Fibroblast of peridontal ligament (primary cell): ENCODE measurements at regions not wholly inside any gene's neighbourhood (a gene's known extent, or its start where the extent isn't known, plus 50 kb on each side); places are given as distances from the start of the nearest gene placed in this dataset.

Experiments
- DNase-seq: peaks from one replicate; pipeline ENCODE4 v3.0.0-alpha.2; 2010; ENCODE audit errors: extremely low read depth

- peak; percentile 17 for DNase-seq
Measured at GRCh38 chr3:124660599-124660998, 69.7 kb upstream of the UMPS start.

GRCh38 chr3:124663690-124664089, 66.6 kb upstream of the UMPS start:
- peak; percentile 58 for DNase-seq

- DNase-seq, result no peak
Measured at GRCh38 chr3:124664804-124665203, 65.4 kb upstream of the UMPS start.

DNA sequence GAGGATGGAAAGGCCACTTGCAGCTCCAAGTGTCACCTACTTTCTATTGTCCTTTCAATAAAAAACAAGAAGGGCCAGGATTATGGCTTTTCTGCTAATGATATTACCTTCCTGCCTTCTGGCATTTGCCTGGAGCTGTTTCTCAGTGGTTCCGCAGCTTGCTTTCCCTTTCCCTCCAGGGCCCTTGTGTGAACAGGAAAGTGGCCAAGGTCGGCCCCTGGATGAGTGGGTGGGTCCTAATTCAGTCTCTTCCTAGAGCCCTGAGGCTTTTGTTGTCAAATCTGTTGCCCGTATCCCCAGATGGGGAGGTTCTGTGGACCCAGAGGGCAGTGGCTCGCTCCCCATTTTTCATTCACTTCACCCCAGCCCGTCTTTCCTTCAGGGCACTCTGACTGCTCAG, 64.2 kb upstream of the UMPS start:
- DNase-seq, result no peak

DNA sequence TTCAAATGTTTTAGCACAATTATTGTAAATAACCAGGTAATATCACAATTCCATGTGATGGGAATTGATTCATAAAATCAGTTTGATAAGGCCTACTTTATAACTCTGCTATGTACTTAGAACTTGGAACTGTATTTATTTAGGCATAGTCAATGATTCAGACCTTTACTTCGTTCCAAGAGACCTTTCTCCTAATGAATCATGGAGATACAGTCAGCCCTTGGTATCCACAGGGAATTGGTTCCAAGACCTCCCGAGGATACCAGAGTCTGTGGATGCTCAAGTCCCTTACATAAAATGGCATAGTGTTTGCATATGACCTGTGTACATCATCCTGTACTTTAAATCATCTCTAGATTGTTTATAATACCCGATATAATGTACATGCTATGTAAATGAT, 60.8 kb upstream of the UMPS start:
- peak; percentile 83 for DNase-seq

GRCh38 chr3:124671106-124671505, 59.1 kb upstream of the UMPS start:
- no peak for DNase-seq

DNA sequence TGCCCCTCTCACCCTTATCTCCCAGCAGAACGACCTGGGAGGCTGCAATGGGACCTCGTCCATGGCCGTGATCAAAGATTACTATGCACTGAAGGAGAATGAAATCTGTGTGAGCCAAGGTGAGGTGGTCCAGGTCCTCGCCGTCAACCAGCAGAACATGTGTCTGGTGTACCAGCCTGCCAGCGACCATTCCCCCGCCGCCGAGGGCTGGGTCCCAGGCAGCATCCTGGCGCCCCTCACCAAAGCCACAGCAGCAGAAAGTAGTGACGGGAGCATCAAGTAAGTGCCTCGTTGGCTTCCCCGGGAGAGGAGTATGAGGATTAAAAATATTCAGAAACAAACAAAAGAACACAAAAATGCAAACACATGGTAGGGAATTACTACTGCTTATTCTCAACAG, 55.9 kb upstream of the UMPS start:
- DNase-seq, result no peak

GRCh38 chr3:124676236-124676635, 54.0 kb upstream of the UMPS start:
- peak; percentile 99 for DNase-seq

DNA sequence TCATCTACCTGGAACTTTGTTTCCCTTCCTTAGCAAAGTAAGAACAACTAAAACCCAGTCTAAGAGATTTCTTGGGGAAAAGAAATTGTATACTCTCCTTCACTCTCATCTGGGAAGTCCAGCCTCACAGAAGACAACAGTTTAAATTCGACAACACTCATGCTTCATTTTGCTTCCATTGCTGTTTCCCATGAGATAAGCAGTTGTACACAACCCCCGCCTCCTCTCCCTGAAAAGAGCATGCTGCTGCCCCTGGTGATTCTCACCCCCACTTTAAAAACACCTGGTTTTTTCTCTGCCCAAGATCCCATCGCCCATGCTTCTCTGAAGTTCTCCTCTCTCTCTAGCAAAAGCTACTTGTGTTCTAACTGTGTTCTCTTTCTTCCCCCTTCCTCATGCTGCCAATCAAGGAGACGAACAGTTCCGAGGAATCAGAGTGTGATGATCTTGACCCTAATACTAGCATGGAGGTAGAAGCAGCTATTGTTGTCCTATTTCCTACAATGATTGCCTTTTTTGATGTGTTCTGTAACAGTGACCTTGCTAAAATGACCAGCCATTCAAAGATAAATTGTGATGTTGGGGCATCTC, 51.1 kb upstream of the UMPS start:
- no peak for DNase-seq
